ENCODE measurements at regions not wholly inside any gene's neighbourhood (a gene's known extent, or its start where the extent isn't known, plus 50 kb on each side); places are given as distances from the start of the nearest gene placed in this dataset.

- Mint-ChIP-seq H3K4me3 (ENCODE audit: low read depth) (no peak overlapping the region), H3K36me3 (ENCODE audit: low read depth) (no peaks in the 10 kb centered on the region), H3K9me3 (no peaks in the 10 kb centered on the region), H3K4me1 (ENCODE audit: low read depth) (no peaks in the 10 kb centered on the region), H3K27me3 (ENCODE audit: low read depth) (peaks cover 7% of the 10 kb centered on the region), H3K27ac (no peak overlapping the region)
- intact Hi-C loops (cut with micrococcal nuclease): no loop called here
- DNase-seq (ENCODE audit: low spot score): no peak
Observed at GRCh38 chr2:147577998-147578380, 266.8 kb upstream of the ACVR2A start.

DNA sequence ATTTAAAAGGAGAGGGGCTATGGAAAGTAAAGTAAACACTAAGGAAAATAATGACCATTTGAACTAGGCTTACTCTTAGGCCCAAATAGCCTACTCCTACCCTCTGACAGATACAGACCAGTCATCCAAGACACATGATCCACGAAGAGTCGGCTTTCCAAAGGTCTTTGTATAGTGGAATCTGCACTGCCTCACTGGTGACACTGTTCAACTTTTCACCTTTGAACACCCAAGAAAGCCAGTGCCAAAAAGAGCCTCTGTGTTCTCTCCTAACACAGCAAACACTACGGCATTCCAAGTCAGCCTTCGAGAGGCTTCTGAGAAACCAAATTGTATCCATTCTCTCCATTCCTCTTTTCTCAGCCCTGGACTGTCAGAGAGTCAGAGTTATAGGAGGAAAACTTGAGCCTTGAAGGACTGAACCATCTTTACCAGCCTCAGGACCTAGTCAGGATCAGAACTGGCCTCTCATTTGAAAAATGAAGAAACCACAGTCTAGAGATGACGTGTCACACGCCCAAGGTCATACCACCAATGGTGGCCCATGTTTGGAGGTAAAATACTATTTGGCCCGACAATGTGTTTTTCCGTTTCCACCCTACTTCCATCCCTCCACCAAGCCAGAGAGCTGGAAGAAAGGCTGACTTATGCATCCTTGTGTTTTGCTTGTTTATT, 267.4 kb upstream of the ACVR2A start:
- Mint-ChIP-seq H3K27ac (no peak overlapping the region), H3K4me3 (ENCODE audit: low read depth) (no peak overlapping the region), H3K4me1 (ENCODE audit: low read depth) (no peaks in the 10 kb centered on the region), H3K36me3 (ENCODE audit: low read depth) (no peaks in the 10 kb centered on the region), H3K27me3 (ENCODE audit: low read depth) (peaks cover 7% of the 10 kb centered on the region), H3K9me3 (no peaks in the 10 kb centered on the region)
- DNase-seq (ENCODE audit: low spot score): no peak
- intact Hi-C loops (cut with micrococcal nuclease): no loop called here

DNA sequence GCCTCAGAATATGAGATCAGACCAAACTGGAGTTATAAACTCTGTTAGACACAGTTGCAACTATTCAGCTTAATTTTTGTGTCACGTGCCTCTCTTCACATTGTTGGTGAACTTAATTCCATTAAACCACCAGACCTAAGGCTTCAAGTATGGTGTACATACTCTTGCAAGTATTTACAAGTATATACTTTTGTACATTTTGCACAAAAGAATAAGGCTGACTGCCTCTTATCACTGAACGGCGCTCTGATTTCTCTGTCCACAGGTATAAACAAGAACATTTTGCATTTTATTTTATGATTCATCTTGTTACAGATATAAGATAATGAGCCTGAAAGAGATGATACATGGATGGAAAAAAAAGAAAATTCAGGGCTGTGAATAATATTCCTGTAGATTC, 269.7 kb upstream of the ACVR2A start:
- H3K9me3 Mint-ChIP-seq: no peaks in the 10 kb centered on the region
- H3K4me3 Mint-ChIP-seq (ENCODE audit: low read depth): no peak overlapping the region
- no peak overlapping the region for H3K27ac Mint-ChIP-seq
- no peaks in the 10 kb centered on the region for H3K27me3 Mint-ChIP-seq (ENCODE audit: low read depth)
- intact Hi-C loops (cut with micrococcal nuclease): no loop called here
- no peaks in the 10 kb centered on the region for H3K36me3 Mint-ChIP-seq (ENCODE audit: low read depth)
- no peak for DNase-seq (ENCODE audit: low spot score)
- H3K4me1 Mint-ChIP-seq (ENCODE audit: low read depth): no peaks in the 10 kb centered on the region

- no peak for DNase-seq (ENCODE audit: low spot score)
- Mint-ChIP-seq H3K4me1 (ENCODE audit: low read depth) (no peaks in the 10 kb centered on the region), H3K27me3 (ENCODE audit: low read depth) (no peaks in the 10 kb centered on the region), H3K36me3 (ENCODE audit: low read depth) (no peaks in the 10 kb centered on the region), H3K4me3 (ENCODE audit: low read depth) (no peak overlapping the region), H3K9me3 (no peaks in the 10 kb centered on the region), H3K27ac (no peak overlapping the region)
- intact Hi-C loops (cut with micrococcal nuclease): no loop called here
Observed at GRCh38 chr2:147572622-147573021, 272.2 kb upstream of the ACVR2A start.

- intact Hi-C loops (cut with micrococcal nuclease): no loop called here
- Mint-ChIP-seq H3K4me3 (ENCODE audit: low read depth) (no peak overlapping the region), H3K27me3 (ENCODE audit: low read depth) (peaks cover 3% of the 10 kb centered on the region), H3K27ac (no peak overlapping the region), H3K36me3 (ENCODE audit: low read depth) (no peaks in the 10 kb centered on the region), H3K4me1 (ENCODE audit: low read depth) (no peaks in the 10 kb centered on the region), H3K9me3 (peaks cover under 1% of the 10 kb centered on the region)
- DNase-seq (ENCODE audit: low spot score): no peak
Observed at GRCh38 chr2:147569426-147569825, 275.4 kb upstream of the ACVR2A start.

DNA sequence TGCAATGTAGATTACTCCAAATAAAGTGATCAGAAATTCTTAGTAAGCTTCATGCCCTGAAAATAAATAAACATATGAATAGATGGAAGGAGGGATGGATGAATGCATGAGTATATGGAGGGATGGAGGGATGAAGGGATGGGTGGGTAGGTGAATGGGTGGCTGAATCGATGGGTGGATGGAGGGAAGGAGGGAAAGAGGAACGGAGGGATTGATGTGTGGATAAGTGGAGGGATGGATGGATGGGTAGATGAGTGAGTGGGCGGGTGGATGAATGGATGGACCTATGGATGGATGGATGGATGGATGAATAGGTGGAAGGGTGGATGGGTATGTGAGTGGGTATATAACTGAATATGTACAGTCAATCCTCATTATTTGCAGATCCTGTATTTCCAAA, 276.7 kb upstream of the ACVR2A start:
- Mint-ChIP-seq H3K27me3 (ENCODE audit: low read depth) (peaks cover 6% of the 10 kb centered on the region), H3K4me3 (ENCODE audit: low read depth) (no peak overlapping the region), H3K27ac (no peak overlapping the region), H3K4me1 (ENCODE audit: low read depth) (no peaks in the 10 kb centered on the region), H3K36me3 (ENCODE audit: low read depth) (no peaks in the 10 kb centered on the region), H3K9me3 (peaks cover 4% of the 10 kb centered on the region)
- DNase-seq (ENCODE audit: low spot score): no peak
- intact Hi-C loops (cut with micrococcal nuclease): no loop called here

DNA sequence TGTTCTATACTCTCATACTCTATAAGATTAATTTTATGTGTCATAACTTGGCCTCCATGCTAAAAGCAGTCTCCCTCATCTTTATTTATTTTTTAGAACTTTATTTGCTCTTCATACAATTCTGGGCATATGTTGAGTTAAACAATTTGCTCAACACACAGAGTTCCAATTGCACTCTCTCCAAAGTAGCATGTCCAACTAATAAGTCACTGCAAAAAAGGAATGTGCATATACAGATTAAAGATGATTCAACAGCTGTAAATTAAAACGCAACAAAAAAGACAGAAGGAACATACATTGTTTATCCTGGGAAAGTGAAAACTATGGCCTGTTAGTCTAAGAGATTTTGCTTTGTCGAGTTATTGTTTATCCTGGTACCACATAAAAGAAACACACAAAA, 277.7 kb upstream of the ACVR2A start:
- Mint-ChIP-seq H3K27me3 (ENCODE audit: low read depth) (peaks cover 6% of the 10 kb centered on the region), H3K4me3 (ENCODE audit: low read depth) (no peak overlapping the region), H3K4me1 (ENCODE audit: low read depth) (no peaks in the 10 kb centered on the region), H3K36me3 (ENCODE audit: low read depth) (no peaks in the 10 kb centered on the region), H3K27ac (no peak overlapping the region), H3K9me3 (peaks cover 4% of the 10 kb centered on the region)
- intact Hi-C loops (cut with micrococcal nuclease): no loop called here
- DNase-seq (ENCODE audit: low spot score): no peak

DNA sequence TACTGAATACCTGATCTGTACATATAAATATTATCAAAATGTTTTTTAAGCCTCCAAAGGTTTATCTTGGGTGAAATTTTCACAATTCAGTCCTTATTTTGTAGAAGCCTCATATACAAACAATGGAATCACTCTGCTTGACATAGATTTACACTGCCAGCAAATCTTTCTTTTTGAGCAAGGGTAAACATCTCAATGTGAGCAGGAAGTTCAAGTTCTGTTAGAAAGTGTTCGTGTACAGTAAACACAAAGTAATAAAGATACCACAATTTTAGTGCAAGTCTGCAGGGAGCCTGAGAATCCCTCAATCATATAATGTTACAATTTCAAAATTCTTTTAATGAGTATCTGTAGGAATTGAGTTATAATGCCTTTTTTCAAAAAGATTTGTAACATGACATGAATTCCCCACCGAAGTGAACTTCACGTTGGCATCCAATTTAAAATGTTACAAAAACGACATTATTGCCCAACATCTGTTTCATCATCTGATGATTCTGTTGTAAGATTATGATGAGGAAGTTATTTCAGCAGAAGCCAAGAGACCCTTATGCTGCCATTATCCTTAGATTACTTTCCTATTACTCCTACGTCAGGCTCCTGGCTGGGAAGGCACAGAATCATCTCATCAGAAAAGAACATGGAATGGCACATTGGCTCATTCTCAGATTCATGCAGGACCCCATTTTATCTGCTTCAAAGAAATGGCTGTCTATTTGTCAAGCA, 283.9 kb upstream of the ACVR2A start:
- no peak for DNase-seq (ENCODE audit: low spot score)
- intact Hi-C loops (cut with micrococcal nuclease): no loop called here
- no peak overlapping the region for H3K27ac Mint-ChIP-seq
- no peaks in the 10 kb centered on the region for H3K36me3 Mint-ChIP-seq (ENCODE audit: low read depth)
- peaks cover 6% of the 10 kb centered on the region for H3K27me3 Mint-ChIP-seq (ENCODE audit: low read depth)
- peaks cover 4% of the 10 kb centered on the region for H3K9me3 Mint-ChIP-seq
- peaks cover 5% of the 10 kb centered on the region for H3K4me1 Mint-ChIP-seq (ENCODE audit: low read depth)
- no peak overlapping the region for H3K4me3 Mint-ChIP-seq (ENCODE audit: low read depth)

- peaks cover under 1% of the 10 kb centered on the region for H3K9me3 Mint-ChIP-seq
- H3K27ac Mint-ChIP-seq: no peak overlapping the region
- H3K4me3 Mint-ChIP-seq (ENCODE audit: low read depth): no peak overlapping the region
- peaks cover 5% of the 10 kb centered on the region for H3K4me1 Mint-ChIP-seq (ENCODE audit: low read depth)
- no peak for DNase-seq (ENCODE audit: low spot score)
- intact Hi-C loops (cut with micrococcal nuclease): no loop called here
- no peaks in the 10 kb centered on the region for H3K36me3 Mint-ChIP-seq (ENCODE audit: low read depth)
- peaks cover under 1% of the 10 kb centered on the region for H3K27me3 Mint-ChIP-seq (ENCODE audit: low read depth)
Observed at GRCh38 chr2:147559070-147559725, 285.6 kb upstream of the ACVR2A start.

GRCh38 chr2:147558620-147559019, 286.2 kb upstream of the ACVR2A start:
- H3K4me3 Mint-ChIP-seq (ENCODE audit: low read depth): no peak overlapping the region
- H3K4me1 Mint-ChIP-seq (ENCODE audit: low read depth): peaks cover 5% of the 10 kb centered on the region
- DNase-seq (ENCODE audit: low spot score): no peak
- no peaks in the 10 kb centered on the region for H3K36me3 Mint-ChIP-seq (ENCODE audit: low read depth)
- H3K9me3 Mint-ChIP-seq: no peaks in the 10 kb centered on the region
- H3K27me3 Mint-ChIP-seq (ENCODE audit: low read depth): no peaks in the 10 kb centered on the region
- intact Hi-C loops (cut with micrococcal nuclease): no loop called here
- H3K27ac Mint-ChIP-seq: no peak overlapping the region

GRCh38 chr2:147554521-147555107, 290.2 kb upstream of the ACVR2A start:
- Mint-ChIP-seq H3K9me3 (no peaks in the 10 kb centered on the region), H3K4me3 (ENCODE audit: low read depth) (no peak overlapping the region), H3K27me3 (ENCODE audit: low read depth) (peaks cover 4% of the 10 kb centered on the region)

GRCh38 chr2:147553775-147554271, 291.0 kb upstream of the ACVR2A start:
- Mint-ChIP-seq H3K4me3 (ENCODE audit: low read depth) (no peak overlapping the region), H3K4me1 (ENCODE audit: low read depth) (peaks cover 6% of the 10 kb centered on the region), H3K9me3 (no peaks in the 10 kb centered on the region), H3K27me3 (ENCODE audit: low read depth) (peaks cover 4% of the 10 kb centered on the region), H3K36me3 (ENCODE audit: low read depth) (no peaks in the 10 kb centered on the region), H3K27ac (no peak overlapping the region)
- DNase-seq (ENCODE audit: low spot score): no peak
- intact Hi-C loops (cut with micrococcal nuclease): no loop called here

More at GRCh38 chr2:147554521-147555107, 290.2 kb upstream of the ACVR2A start:
- Mint-ChIP-seq H3K4me1 (ENCODE audit: low read depth) (peaks cover 5% of the 10 kb centered on the region), H3K36me3 (ENCODE audit: low read depth) (no peaks in the 10 kb centered on the region), H3K27ac (no peak overlapping the region)
- DNase-seq (ENCODE audit: low spot score): no peak
- intact Hi-C loops (cut with micrococcal nuclease): no loop called here
